GM12891 (cell line): ENCODE measurements at regions not wholly inside any gene's neighbourhood (a gene's known extent, or its start where the extent isn't known, plus 50 kb on each side); places are given as distances from the start of the nearest gene placed in this dataset.

ENCODE experiments used
- DNase-seq: peaks from one replicate; pipeline ENCODE4 v3.0.0; 2011; ENCODE audit warnings: low spot score; ENCODE audit not compliant: insufficient read length
- FAIRE-seq: peaks from 2 replicates; lab custom pipeline; 2011; peaks lifted over from hg19 to GRCh38; lab: Jason Lieb, UNC
- PAX5 ChIP-seq: IDR thresholded peaks from 2 replicates; pipeline ENCODE4 v1.6.1; 2011; ENCODE audit warnings: low read length, moderate library complexity, mild to moderate bottlenecking; ENCODE audit not compliant: insufficient read depth, severe bottlenecking
- POLR2A ChIP-seq: IDR thresholded peaks from 2 replicates; pipeline ENCODE4 v1.6.1; 2011; ENCODE audit warnings: low read depth, low read length, control low read depth
- POLR2AphosphoS5 ChIP-seq: IDR thresholded peaks from 2 replicates; pipeline ENCODE4 v1.6.1; 2011; ENCODE audit warnings: low read depth, low read length, control low read depth
- POU2F2 ChIP-seq: IDR thresholded peaks from 2 replicates; pipeline ENCODE4 v1.6.1; 2011; ENCODE audit warnings: low read depth, mild to moderate bottlenecking, control low read depth, low read length, moderate library complexity
- SPI1 ChIP-seq: IDR thresholded peaks from 2 replicates; pipeline ENCODE4 v1.6.1; 2011; ENCODE audit warnings: low read depth, low read length, control low read depth
- TAF1 ChIP-seq: IDR thresholded peaks from 2 replicates; pipeline ENCODE4 v1.6.1; 2011; ENCODE audit warnings: low read depth, low read length, control low read depth

GRCh38 chr21:28547766-28548165 is 444.9 kb downstream of the LTN1 start:
- DNase-seq, result no peak
- TF ChIP-seq POU2F2, result no peak
- TF ChIP-seq POLR2AphosphoS5, result no peak
- no peak for TF ChIP-seq TAF1
- FAIRE-seq, result no peak

DNA sequence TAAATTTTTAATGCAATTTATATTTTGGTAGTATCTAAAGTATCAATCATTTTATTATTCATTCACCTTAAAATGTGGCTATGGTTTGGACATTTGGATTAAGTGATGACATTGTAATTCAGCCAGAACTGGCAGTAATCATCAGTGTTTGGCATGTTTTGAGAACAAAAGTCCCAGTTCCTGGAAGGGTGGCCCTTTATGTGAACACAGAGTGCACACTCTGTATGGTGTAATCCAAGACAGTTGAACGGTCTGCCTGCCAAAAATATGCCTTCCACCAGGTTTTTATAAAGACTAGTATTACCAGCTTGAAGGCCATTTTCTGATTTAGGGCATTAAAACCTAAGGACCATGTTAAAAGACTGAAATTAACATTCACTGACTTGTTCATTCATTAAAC is 448.7 kb downstream of the LTN1 start:
- FAIRE-seq (no peak), DNase-seq (no peak)
- no peak for TF ChIP-seq POU2F2
- no peak for TF ChIP-seq PAX5
- no peak for TF ChIP-seq SPI1
- TF ChIP-seq POLR2A, result no peak
- TF ChIP-seq POLR2AphosphoS5, result no peak
- TF ChIP-seq TAF1, result no peak

GRCh38 chr21:28541371-28542112 is 451.1 kb downstream of the LTN1 start:
- DNase-seq, result no peak
- no peak for FAIRE-seq
- no peak for TF ChIP-seq SPI1
- TF ChIP-seq POU2F2, result no peak
- TF ChIP-seq PAX5, result no peak

DNA sequence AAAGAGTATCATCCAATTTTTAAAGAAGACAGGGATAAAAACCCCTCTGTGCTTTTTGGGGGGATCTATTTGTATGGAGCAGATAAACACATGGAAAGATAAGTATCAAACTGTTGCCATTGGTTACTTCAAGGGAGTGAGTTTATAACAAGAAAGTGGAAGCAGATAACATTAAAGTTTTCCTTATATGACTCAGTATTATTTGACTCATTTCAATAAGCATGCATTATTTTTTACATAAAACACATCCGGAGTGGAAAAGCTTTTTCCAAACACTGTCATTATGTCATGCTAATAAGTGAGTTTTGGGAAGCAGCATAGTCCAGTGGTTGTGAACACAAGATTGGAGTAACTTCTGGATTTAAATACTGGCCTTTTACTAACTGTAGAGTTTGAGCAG is 452.2 kb downstream of the LTN1 start:
- FAIRE-seq, result no peak
- no peak for TF ChIP-seq SPI1
- no peak for TF ChIP-seq PAX5
- no peak for TF ChIP-seq POU2F2
- no peak for TF ChIP-seq TAF1
- TF ChIP-seq POLR2A, result no peak
- TF ChIP-seq POLR2AphosphoS5, result no peak

DNA sequence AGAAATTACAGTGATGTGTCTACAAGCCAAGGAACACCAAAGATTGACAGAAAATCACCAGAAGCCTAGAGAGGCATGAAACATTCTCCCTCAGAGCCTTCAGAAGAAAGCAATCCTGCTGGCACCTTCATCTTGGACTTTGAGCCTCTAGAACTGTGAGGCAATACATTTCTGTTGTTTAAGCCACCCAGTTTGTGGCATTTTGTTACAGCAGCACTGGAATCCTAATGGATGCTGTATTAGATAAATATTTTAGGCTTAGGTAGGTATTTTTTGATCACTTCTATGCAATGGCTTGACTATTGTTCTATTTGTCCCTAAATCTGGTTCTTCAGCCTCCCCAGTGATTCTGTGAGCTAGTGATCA is 453.1 kb downstream of the LTN1 start:
- TF ChIP-seq SPI1, result no peak
- no peak for TF ChIP-seq TAF1
- TF ChIP-seq POLR2A, result no peak
- TF ChIP-seq POLR2AphosphoS5, result no peak
- TF ChIP-seq PAX5, result no peak
- TF ChIP-seq POU2F2, result no peak
- DNase-seq (no peak), FAIRE-seq (no peak)

More for the DNA sequence above, 452.2 kb downstream of the LTN1 start:
- no peak for DNase-seq

GRCh38 chr21:28538987-28539622 is 453.6 kb downstream of the LTN1 start:
- no peak for TF ChIP-seq SPI1
- no peak for DNase-seq
- no peak for FAIRE-seq

DNA sequence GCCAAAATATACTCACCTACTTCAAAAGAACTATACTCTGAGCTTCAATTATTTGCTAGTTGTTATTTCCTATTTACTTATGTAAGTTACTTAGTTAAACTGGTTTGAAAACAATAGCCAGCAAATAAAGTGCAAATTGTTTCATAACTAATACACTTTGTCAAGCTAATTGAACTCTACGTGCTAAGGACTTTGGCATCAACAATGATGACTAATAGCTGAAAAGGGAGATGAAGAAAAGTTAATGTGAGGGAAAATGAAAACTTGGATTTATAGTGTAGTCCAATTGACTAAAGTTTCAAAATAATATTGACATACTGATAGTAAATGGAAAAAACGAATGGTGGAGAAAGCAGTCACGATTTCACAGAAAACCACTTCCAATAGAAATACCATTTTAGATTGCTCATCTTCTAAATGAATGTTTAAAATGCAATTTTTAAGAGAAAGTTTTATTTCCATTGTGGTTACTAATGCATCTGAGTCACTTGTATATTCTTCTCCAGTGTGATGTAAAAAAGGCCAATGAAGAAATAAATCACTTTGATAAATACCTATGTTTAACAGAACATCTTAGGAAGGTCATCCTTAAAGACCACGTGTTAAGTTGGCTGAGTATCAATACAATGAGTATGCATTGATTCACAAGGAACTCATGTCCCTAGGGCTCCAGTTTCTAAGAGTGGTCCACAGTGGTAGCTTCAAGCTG is 455.2 kb downstream of the LTN1 start:
- FAIRE-seq (no peak), DNase-seq (no peak)
- TF ChIP-seq TAF1, result no peak
- no peak for TF ChIP-seq SPI1
- TF ChIP-seq POLR2AphosphoS5, result no peak
- TF ChIP-seq PAX5, result no peak
- no peak for TF ChIP-seq POLR2A
- TF ChIP-seq POU2F2, result no peak

GRCh38 chr21:28532446-28532845 is 460.2 kb downstream of the LTN1 start:
- no peak for TF ChIP-seq SPI1
- no peak for FAIRE-seq
- no peak for DNase-seq

DNA sequence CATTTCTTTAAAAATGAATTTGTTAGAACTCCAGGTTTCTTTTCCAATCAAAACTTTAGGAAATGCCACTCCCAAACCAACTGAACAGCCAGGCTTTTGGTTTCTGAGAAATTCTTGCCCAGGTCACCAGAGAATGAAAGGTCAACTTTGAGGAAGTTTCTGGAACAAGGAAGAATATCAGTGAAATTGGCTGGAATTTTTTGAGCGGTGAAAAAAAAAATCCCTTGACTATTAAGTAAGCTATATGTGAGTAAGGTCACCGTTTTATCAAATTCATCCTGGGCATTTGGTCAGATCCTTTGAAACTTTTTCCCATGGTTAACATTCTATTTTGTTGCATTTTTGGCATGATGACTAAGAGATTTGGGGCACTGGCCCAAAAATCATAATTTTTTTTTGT is 469.3 kb downstream of the LTN1 start:
- TF ChIP-seq PAX5, result no peak
- no peak for TF ChIP-seq TAF1
- no peak for TF ChIP-seq POU2F2
- TF ChIP-seq POLR2AphosphoS5, result no peak
- TF ChIP-seq POLR2A, result no peak
- TF ChIP-seq SPI1, result no peak
- DNase-seq (no peak), FAIRE-seq (no peak)

- TF ChIP-seq PAX5 (no peak), POU2F2 (no peak), SPI1 (no peak), TAF1 (no peak), POLR2A (no peak), POLR2AphosphoS5 (no peak)
- DNase-seq, result no peak
- FAIRE-seq, result no peak
Measured at GRCh38 chr21:28522014-28522799, 470.5 kb downstream of the LTN1 start.
